NCI-H1092 treated with DMSO at 0.1 percent for 48 hours (cell line): ENCODE measurements at regions not wholly inside any gene's neighbourhood (a gene's known extent, or its start where the extent isn't known, plus 50 kb on each side); places are given as distances from the start of the nearest gene placed in this dataset.

ENCODE experiments used
- DNase-seq: peaks from one replicate; lab custom pipeline; 2025; lab: John Stamatoyannopoulos, UW

DNA sequence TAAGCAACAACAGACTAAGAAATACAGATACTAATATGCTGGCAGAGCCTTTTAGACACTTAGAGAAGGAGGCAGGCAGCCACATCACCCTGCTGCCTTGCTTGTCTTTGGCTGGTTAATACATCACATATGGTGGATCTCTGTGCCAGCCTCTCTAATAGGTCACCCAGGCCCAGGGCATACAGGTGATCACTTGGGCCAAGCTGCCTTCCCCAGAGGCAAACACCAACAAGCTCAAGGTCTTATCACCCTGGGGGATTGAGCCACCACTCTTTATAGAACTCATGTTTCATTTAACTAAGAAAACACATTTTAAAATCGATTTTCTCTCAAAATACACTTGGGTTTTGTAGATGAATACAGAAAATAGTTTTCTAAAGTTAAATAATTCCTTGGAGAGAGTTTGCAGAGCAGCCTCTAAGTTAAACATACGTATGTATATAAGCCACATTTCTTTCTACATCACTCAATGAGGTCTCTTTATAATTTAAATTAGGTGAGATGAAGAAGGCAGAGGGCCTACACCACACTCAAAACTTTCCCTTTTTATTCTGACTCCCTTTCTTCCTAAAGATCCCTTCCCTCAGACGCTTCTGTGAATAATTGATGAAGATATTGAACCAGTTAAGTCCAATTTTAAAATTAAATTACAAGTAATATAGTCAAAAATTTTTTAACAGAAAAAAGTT, 556.8 kb upstream of the GHITM start:
- no peak for DNase-seq

DNA sequence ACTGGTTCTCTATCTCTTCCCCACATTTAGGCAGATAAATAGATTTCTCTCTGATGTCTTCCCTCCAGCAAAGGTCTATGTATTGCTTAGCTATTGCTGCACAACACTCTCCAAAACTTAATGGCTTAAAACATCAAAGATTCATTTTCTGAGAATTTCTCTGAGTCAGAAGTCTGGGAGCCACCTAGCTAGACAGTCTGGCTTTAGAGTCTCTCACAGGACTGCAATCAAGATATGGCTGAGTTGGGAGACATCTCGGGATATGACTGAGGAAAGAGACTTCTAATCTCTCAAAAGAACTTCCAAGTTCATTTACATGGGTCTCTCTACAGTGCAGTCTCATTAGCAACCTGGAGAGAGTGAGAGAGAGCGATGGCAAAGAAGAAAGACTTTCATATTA, 553.6 kb upstream of the GHITM start:
- DNase-seq = no peak

DNA sequence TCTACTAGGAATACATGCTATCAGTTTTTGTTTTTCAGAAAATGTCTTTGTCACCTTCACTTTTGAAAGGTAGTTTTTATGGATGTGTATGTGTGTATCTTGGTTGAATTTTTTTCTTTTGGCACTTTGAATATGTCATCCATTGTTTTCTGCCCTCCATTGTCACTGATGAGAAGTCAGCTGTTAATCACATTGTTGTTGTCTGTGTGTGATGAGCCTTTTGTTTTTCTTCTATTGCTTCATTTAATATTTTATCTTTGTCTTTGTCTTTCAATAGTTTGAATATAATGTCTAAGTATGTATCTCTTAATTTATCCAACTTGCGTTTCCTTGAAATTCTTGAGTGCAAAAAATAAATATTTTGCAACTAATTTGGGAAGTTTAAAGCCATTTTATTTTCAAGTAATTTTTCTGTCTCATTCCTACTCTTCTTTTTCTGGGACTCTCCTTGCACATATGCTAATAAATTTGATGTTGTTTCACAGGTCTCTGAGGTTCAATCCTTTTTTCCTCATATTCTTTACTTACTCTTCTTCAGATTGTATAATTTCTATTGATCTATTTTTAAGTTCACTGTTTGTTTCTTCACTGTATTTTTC, 546.9 kb upstream of the GHITM start:
- no peak for DNase-seq

DNA sequence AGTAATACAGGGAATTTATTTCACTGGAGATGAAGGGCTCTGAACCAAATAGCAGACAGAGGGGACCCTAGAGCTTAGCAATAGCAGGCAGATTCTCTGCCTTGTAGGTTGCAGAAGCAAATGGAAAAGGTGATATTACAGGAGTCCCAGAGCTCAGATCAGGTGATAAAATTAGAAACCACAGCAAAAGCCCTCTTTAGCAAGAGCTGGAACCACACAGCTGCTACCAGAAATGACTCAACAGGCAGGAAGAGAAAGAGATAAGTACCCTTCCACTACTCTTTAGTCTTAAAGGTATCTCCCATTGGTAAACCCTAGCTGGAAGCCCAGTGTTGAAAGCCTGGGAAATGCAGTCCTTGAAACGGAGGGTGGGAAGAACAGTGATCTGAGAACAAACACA, 535.6 kb upstream of the GHITM start:
- no peak for DNase-seq

DNA sequence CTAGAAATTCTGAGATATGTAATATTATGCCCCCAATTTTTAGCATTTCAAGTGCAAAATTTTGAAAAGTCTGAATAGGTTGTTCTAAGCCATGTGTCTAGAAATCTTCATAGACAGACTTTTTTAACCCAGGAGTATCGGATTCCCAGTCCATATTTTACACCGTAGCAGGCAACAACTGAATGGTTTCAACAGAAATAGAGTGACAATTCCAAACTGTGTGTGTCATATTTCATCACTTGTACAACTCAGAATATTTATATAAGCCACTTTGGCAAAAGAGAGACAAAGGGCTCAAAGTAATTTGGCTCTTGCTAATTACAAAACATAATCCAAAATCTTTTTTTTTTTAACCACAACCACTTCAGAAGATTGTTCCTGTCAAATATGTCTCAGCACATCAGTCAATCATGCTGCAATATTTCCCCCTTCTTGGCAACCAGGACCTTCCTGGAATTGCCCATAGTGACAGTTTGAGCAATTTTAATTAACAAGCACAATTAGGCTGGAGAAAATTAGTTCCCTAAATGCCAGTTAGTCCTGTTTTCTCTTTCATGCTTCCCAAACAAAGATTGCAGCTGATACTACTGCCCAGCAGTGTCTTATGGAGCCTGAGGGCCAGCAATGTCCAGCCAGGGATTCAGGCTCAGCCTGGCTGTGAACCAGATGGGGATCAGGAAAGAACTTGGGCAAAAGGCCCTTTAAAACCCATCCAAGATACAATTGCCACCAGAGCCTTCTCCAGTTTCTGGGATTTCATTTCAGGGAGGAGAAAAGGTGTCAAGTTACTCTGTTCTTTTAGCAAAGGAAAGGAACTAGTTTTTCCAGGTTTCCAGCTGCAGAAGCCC, 533.3 kb upstream of the GHITM start:
- no peak for DNase-seq

DNA sequence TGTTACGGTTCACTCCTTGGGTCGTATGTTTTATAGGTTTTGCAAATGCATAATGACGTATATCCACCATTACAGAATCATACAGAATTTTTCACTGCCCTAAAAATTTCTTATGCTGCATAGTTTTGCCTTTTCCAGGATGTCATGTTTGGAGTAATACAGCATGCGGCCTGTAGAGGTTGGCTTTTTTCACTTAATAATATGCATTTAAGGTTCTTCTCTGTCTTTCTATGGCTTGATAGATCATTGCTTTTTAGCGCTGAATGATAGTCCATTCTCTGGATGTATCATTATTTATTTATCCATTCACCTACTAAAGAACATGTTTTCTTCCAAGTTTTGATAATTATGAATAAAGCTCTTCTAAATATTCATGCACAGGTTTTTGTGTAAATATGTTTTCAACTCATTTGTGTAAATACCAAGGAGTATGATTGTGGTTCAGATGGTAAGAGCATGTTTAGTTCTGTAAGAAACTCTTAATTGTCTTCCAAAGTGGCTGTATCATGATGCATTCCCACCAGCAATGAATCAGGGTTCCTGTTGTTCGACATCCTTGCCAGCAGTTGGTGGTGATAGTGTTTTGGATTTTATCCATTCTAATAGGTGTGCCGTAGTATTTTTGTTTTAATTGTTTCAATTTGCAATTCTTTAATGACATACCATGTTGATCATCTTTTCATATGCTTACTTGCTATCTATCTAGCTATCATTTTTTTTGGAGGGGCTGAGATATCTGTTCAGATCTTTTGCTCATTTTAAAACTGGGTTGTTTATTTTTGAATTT, 531.2 kb upstream of the GHITM start:
- DNase-seq = no peak

DNA sequence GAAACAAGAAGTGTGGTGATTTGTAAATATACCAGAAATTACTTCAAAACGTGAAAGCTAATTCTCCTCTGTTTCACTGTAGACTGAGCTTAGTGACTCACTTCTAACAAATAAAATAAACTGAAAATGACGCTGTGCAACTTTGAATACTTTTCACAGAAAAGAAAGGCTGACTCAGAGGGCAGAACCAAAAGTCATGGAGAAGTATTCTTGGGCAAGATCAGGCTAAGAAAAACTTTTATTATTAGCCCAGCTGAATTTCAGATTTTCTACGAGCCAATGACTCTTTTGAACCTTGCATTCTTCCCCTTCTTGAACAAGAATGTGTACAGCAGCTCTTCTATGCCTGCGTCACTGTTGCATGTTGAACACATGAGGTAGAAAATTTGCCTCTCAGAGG, 527.3 kb upstream of the GHITM start:
- DNase-seq = no peak

DNA sequence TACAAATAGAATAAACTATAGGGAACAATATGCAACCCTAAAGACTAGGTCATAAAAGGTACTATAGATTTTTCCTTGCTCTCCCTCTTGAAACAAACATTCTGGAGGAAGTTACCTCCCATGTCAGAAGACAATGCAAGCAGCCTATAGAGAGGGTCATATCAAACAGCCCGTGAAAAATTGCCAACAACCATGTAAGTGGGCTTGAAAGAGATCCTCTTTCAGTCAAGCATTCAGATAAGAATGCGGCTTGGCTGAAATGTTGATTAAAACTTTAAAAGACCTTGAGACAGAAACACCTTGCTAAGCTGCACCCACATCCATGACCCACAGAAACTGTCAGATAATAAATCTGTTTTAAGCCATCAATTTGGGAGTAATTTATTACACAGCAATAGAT, 526.6 kb upstream of the GHITM start:
- DNase-seq = no peak

DNA sequence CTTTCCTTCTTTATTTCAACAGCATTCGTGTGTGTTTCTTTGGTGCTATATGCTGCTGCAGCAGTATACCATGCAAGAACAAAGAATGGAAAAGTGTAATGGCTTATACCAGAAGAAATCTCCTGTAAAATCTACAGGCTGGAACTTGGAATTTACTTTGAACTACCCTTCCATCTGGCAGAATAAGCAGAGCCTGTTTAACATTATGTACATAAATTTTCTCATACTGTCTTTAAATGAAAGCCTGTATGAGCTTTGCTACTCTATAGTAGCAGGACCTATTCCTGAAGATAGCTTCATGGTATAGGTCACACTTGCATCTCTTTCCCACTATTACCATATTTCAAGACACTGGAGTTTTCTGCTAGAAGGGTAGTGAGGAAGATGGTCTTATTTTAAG, 522.1 kb upstream of the GHITM start:
- no peak for DNase-seq

DNA sequence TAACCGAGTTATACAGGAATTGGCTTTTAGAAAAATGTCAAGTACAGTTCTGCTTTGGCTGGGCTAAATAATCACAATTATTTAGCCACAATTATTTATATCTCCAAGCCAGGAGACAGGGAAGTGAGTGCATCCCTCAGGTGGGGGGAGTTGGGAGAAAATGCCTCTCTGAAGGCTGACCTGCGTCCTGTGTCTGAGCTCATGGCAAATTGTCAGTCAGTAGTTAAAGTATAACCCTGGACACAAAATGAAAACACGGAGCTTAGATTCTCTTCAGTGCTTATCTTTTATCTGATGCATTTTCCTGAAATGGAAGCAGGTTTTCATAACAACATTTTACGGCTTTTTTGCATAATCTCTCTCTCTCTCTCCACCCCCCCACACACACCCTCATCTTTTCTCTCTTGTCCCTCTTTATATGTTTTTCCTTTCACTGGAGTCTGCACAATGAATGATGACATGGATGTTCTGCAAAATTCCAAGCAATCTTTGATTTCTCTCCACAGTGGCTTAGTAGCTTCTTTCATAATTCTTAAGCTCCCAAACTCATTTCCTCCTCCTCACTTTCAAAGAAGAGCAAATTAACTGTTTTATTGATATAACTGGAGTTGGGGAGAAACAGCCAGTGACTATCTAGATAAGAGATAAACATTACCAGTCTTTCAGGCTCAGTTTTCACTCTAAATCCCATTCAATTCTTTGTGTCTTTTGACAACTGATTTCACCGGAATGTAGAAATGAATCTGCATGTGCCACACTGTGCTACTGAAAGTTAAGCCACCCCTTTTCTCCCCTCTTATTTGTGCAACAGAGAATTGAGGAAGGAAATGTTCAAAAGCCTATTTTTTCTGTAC, 521.4 kb upstream of the GHITM start:
- DNase-seq = no peak

DNA sequence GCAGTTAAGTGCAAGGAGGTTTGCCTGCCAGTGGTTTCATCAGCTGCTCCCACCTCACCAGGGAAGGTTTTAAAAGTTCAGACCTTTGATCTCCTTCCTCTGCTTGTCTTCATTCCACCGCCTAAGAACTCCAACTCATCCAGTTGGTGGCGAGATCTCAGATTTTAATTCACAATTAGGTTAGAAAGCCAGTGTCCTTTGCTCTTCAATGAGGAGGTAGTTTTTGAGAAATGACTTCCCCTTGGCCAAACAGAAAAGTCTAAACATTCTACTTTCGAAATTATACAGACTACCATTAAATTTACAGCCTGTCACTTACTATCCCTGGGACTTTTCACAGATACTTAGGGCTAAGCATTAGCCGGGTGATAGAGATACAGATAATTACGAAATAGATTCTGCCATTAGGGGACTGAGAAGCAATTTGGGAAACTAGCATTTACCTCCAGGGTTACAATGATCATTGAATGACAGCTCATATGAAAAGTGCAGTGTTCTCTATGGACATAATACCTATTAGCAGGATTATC, 513.4 kb upstream of the GHITM start:
- DNase-seq = no peak

DNA sequence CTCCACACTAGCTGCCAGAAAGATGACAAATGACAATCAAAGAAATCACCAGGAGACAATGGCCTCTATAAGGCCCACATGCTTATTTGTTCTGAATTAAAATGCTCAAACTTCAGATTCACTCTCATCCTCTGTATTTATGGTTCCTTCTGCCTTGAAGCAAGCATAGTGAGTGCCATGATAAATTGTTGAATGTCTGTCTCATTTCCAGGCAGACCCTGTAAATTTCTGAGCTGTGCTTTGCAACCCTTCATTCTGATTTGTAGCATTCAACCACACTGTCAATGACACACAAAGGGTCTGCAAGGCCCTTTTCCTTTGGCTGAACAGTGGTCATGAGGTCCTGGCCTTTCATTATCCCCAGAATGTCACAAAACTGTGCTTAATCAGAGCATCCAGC, 506.6 kb upstream of the GHITM start:
- no peak for DNase-seq

DNA sequence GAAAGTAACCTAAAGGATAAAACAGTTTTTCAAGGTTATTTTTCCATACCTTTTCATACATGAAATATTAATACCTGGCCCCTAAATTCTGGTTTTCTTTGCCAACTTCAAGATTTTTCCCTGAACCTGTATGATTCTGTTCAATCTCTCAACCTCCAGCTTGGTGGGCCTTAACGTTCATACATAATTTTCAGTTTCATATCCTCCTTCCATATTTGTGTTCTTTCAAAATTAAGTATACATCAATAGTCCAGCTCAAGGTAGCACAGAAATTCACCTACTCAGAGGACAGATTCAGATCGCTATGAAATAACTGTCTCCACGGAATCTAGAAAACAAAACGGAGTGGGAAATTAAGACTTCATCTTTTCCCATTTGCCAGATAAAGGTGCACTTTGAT, 505.8 kb upstream of the GHITM start:
- no peak for DNase-seq

DNA sequence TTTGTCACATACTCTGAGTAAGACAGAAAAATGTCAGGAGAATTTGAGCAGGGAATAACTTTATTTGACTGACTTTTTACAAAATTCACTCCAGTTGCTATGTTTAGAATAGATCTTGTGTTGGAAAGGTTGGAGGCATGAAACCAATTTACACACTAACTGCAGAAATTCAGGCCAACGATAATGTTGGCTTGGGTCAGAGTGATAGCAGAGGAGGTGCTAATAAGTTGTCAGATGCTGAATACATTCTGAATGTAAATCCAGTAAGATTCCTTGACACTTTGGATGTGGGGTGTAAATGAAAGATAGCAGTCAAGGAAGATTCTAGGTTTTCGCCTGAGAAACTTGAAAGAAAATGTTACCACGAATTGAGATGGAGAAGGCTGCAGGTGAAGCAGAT, 502.5 kb upstream of the GHITM start:
- DNase-seq = no peak

DNA sequence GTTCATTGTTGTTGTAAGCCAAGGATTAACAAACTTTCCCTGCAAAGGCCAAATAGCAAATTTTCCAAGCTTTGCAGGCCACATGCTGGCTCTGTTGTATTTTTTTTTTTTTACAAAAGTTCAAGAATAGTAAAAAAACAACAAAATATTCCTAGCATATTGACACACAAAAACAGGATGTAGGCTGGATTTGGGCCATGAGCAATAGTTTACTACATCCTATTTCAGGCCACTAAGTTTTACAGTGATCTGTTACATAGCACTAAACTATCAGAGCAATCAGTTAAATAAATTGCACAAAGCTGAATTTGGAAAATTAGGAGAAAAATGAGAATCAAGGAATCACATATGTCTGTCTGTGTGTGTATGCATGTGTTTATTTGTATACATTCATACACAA, 491.8 kb upstream of the GHITM start:
- DNase-seq = no peak

DNA sequence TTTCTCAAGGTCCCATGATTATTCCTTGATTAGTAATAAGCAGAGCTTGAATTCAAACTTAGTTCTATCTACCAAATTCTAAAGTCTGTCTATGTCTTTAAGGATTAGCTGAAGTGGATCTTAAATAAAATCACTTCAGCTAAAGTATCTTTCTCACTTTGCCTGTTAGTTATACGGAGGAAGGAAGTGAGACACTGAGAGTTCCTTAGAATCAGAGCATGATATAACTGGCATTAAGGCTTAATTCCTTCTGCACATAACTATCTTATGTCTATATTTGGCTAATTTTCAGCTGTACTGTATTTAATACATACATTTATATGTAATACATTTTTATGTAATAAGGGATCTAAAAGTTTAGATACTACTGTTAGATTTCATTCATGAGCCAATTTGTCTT, 491.1 kb upstream of the GHITM start:
- DNase-seq = no peak

DNA sequence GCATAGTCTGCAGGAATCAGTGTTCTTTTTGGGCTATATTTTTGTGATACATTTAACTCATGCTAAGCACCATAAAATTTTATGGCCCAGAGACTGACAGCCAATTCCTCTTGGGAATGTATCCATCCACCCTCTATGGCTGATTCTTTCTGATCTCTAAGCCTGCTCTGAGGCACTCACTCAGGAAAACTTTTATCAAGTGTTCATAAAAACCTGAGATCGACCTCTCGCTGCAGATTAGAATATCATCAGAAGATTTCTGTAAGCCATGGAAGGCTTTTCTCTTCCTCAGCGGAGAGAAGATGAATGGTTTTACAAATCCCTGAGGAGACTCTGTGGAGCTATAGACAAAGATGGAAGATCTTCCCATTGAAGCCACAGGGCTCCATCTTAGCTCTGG, 489.8 kb upstream of the GHITM start:
- DNase-seq = no peak

DNA sequence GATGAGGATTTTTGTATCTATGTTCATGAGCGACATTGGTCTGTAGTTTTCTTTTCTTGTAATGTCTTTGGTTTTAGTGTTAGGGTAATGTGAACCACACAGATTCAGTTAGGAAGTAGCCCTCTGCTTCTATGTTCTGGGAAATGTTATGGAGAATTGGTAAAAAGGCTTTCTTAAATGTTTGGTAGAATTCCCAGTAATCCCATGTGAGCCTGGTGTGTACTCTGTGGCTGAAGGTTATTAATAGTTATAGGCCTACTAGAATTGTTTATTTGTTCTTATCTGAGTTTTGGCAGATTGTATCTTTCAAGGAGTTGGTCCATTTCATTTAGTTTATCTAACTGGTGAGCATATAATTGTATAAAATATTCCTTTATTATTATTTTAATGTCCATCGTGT, 484.6 kb upstream of the GHITM start:
- no peak for DNase-seq

DNA sequence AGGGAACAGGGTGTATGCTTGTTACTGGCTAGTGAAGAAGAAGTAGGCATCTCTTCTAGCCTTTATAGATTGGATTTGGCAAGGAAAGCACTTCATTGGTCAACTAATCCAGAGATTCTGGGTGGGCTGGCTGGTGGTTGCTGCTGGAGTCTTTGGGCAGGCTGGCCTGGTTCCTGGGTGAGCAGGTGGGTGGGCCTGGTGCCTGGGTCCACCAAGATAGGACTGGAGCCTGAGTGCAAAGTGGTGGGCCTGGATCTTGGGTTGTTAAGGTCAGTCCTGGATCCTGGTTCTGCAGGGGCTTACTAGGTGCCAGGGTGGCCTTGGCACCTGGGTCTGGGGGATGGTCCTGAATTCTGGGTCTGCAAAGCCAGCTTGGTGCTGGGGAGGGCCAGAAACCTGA, 482.4 kb upstream of the GHITM start:
- DNase-seq = no peak

DNA sequence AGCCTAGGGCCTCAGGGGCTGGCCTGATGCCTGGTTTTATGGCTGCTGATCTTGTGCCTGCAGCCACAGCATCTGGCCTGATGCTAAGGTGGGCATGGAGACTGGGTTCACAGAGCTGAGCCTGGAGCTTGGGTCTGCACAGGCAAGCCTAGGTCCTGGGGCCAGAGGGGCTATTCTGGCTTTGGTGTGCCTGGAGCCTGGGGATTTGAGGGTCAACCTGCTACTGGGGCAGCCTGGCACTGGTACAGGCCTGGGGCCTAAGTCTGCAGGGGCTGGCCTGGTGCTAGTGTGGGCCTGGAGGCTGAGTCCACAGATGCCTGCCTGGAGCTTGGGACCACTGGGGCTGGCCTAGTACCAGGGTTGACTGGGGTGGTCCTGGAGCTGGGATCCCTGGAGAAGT, 481.8 kb upstream of the GHITM start:
- no peak for DNase-seq

DNA sequence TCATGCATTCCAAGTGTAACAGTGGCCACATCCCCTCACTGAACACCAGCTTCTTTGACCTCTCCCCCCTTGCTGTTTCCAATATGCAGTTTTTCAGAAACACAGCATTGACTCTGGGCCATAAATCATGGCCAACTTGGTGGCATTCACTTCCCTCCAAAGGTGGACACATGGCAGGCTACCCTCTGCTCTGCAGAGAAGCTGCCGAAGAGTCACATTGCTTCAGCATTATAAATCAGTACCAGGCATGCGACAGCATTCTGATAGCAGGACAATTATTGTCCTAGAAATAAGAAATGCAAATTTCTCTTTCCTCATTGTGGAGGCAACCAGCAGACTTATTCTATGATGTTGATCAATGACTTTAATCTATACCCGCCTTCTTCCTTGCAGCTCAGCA, 475.4 kb upstream of the GHITM start:
- no peak for DNase-seq
